ENCODE measurements at regions not wholly inside any gene's neighbourhood (a gene's known extent, or its start where the extent isn't known, plus 50 kb on each side); places are given as distances from the start of the nearest gene placed in this dataset.

DNA sequence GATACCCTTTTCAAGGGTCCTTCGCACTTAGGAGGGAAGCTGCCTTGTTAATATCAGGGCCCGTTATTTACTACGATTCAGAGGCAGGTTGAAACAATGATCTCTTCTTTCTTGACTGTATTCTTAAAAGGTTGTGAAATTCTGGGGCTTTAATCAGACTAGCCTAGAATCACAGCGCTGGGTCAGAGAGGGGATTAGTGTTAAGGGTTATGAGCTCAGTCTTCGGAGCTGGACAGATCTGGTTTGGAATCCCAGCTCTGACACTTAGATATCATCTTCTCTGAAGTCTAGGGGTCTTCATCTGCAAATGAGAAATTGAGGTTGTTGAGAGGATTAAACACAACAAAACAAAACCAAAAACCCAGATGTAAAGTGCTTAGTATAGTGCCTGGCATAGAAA is 77.4 kb downstream of the CD83 start:
- no peak for TF ChIP-seq ZNF571 (tag by site-specific recombination; IDR thresholded peaks at IDR 0.05)
- Histone ChIP-seq H3K9me3 (ENCODE audit: control insufficient read depth, insufficient read depth, low read depth, low read length) (no peaks in the 10 kb centered on the region), H3K4me1 (ENCODE audit: control insufficient read depth, insufficient read depth, low read length) (peaks cover 18% of the 10 kb centered on the region), H3K27ac (ENCODE audit: extremely low read depth, low read depth, low read length) (no peak overlapping the region), H3K36me3 (ENCODE audit: control insufficient read depth in 2 of 2, insufficient read depth in 1 of 2, low read length in 2 of 2) (no peaks in the 10 kb centered on the region), H3K4me3 (ENCODE audit: low read depth, low read length) (no peak overlapping the region)
- ChIA-PET POLR2A (no interaction called here), CTCF (interaction anchor here (0.6 kb wide), 1 partner anchor 10 kb away, joined by 3 read pairs; no protein-coding TSS in a partner anchor)

DNA sequence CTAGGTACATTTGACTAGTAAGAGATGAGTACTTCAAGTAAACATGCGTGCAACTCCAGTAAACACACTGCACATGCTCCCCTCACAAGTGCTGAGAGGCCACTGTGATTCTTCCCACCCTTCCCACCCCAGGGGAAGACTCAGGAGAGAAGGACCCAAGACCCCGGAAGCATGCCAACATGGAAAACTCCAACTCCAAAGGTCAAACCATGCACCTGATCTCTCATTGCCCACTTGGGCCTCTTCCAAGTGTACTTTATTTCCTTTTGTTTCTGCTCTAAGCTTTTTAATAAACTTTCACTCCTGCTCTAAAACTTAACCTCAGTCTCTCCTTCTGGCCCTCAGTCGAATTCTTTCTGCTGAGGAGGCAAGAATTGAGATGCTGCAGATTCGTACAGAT is 78.5 kb downstream of the CD83 start:
- H3K9me3 ChIP-seq (ENCODE audit: control insufficient read depth, insufficient read depth, low read depth, low read length) = no peaks in the 10 kb centered on the region
- POLR2A ChIA-PET = interaction anchor here (0.6 to 0.7 kb wide), 2 partner anchors 16 to 139 kb away, joined by 3 to 8 read pairs; no protein-coding TSS in a partner anchor
- no peak overlapping the region for H3K4me3 ChIP-seq (ENCODE audit: low read depth, low read length)
- TF ChIP-seq ZNF785 (tag by site-specific recombination; IDR thresholded peaks at IDR 0.05) (no peak), ZNF677 (tag by site-specific recombination; IDR thresholded peaks at IDR 0.05) (no peak), WT1 (tag by site-specific recombination; IDR thresholded peaks at IDR 0.05) (no peak), GLI2 (tag by site-specific recombination; IDR thresholded peaks at IDR 0.05; ENCODE audit: borderline replicate concordance, low read depth) (no peak), ZBTB1 (tag by site-specific recombination; IDR thresholded peaks at IDR 0.05) (no peak), ZNF549 (tag by site-specific recombination; IDR thresholded peaks at IDR 0.05) (no peak), ZNF629 (tag by site-specific recombination; IDR thresholded peaks at IDR 0.05) (no peak), ZNF776 (tag by site-specific recombination; IDR thresholded peaks at IDR 0.05; ENCODE audit: borderline replicate concordance) (no peak), HOXC10 (CRISPR knock-in tag; IDR thresholded peaks at IDR 0.05) (no peak), ZNF654 (tag by site-specific recombination; IDR thresholded peaks at IDR 0.05; ENCODE audit: low read depth) (no peak), ZNF596 (tag by site-specific recombination; IDR thresholded peaks at IDR 0.05) (no peak), KLF9 (tag by site-specific recombination; IDR thresholded peaks at IDR 0.05; ENCODE audit: low read depth) (no peak), ZBTB48 (tag by site-specific recombination; IDR thresholded peaks at IDR 0.05) (no peak), ZNF585B (tag by site-specific recombination; IDR thresholded peaks at IDR 0.05) (no peak)
- TF ChIP-seq, protein P1, sequence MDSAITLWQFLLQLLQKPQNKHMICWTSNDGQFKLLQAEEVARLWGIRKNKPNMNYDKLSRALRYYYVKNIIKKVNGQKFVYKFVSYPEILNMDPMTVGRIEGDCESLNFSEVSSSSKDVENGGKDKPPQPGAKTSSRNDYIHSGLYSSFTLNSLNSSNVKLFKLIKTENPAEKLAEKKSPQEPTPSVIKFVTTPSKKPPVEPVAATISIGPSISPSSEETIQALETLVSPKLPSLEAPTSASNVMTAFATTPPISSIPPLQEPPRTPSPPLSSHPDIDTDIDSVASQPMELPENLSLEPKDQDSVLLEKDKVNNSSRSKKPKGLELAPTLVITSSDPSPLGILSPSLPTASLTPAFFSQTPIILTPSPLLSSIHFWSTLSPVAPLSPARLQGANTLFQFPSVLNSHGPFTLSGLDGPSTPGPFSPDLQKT (IDR thresholded peaks at IDR 0.05; ENCODE audit: borderline replicate concordance, low read depth, low read length) = no peak
- CTCF ChIA-PET = interaction anchor here (0.7 kb wide), 2 partner anchors 146 to 1307 kb away, joined by 3 to 5 read pairs; no protein-coding TSS in a partner anchor
- no peaks in the 10 kb centered on the region for H3K36me3 ChIP-seq (ENCODE audit: control insufficient read depth in 2 of 2, insufficient read depth in 1 of 2, low read length in 2 of 2)
- peaks cover 9% of the 10 kb centered on the region for H3K4me1 ChIP-seq (ENCODE audit: control insufficient read depth, insufficient read depth, low read length)
- no peak overlapping the region for H3K27ac ChIP-seq (ENCODE audit: extremely low read depth, low read depth, low read length)

DNA sequence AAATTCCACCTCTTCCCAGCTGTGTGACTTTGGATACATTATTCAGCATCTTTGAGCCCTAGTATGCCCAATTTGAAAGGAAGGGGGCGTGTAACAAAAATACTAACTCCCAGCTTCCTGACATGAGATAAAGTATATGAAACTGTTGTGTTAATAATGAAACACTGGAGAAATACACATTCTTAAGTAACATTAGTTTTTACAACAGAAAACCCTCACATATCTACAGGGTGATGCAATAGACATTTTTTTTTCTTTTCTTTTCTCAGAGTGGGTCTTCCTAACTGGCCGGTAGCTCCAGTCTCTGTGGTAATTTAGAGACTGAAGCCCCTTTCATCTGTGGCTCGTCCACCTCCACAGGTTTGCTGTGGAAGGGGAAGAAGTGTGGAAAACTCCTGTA is 79.5 kb downstream of the CD83 start:
- CTCF ChIA-PET = no interaction called here
- Histone ChIP-seq H3K27ac (ENCODE audit: extremely low read depth, low read depth, low read length) (no peak overlapping the region), H3K4me3 (ENCODE audit: low read depth, low read length) (no peak overlapping the region), H3K4me1 (ENCODE audit: control insufficient read depth, insufficient read depth, low read length) (peaks cover 9% of the 10 kb centered on the region), H3K36me3 (ENCODE audit: control insufficient read depth in 2 of 2, insufficient read depth in 1 of 2, low read length in 2 of 2) (no peaks in the 10 kb centered on the region), H3K9me3 (ENCODE audit: control insufficient read depth, insufficient read depth, low read depth, low read length) (no peaks in the 10 kb centered on the region)
- POLR2A ChIA-PET = no interaction called here
- TF ChIP-seq ZNF221 (tag by site-specific recombination; IDR thresholded peaks at IDR 0.05; ENCODE audit: borderline replicate concordance) (no peak), ZNF600 (tag by site-specific recombination; IDR thresholded peaks at IDR 0.05) (no peak), ZNF654 (tag by site-specific recombination; IDR thresholded peaks at IDR 0.05; ENCODE audit: low read depth) (no peak)

DNA sequence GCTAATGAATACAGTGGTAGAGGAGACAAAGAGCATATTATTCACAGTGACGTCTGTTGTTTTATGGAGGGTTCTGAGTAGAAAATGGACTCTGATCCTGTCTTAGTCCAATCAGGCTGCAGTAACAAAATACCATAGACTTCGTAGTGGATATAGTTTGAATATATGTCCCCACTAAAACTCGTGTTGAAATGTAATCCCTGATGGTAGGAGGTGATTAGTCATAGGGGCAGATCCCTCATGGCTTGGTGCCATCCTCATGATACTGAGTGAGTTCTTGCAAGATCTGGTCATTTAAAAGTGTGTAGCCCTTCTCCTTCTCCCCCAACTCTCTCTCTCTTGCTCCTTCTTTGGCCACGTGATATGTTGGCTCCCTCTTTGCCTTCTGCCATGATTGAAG is 82.5 kb downstream of the CD83 start:
- H3K9me3 ChIP-seq (ENCODE audit: control insufficient read depth, insufficient read depth, low read depth, low read length) = no peaks in the 10 kb centered on the region
- H3K4me1 ChIP-seq (ENCODE audit: control insufficient read depth, insufficient read depth, low read length) = peaks cover 2% of the 10 kb centered on the region
- no peak overlapping the region for H3K27ac ChIP-seq (ENCODE audit: extremely low read depth, low read depth, low read length)
- H3K36me3 ChIP-seq (ENCODE audit: control insufficient read depth in 2 of 2, insufficient read depth in 1 of 2, low read length in 2 of 2) = no peaks in the 10 kb centered on the region
- ChIA-PET CTCF (interaction anchor here (0.6 to 1.2 kb wide), 2 partner anchors 10 to 1213 kb away, joined by 3 to 5 read pairs; no protein-coding TSS in a partner anchor), POLR2A (no interaction called here)
- no peak overlapping the region for H3K4me3 ChIP-seq (ENCODE audit: low read depth, low read length)
- TF ChIP-seq FEZF1 (tag by site-specific recombination; IDR thresholded peaks at IDR 0.05) = no peak
- TF ChIP-seq, protein P2, sequence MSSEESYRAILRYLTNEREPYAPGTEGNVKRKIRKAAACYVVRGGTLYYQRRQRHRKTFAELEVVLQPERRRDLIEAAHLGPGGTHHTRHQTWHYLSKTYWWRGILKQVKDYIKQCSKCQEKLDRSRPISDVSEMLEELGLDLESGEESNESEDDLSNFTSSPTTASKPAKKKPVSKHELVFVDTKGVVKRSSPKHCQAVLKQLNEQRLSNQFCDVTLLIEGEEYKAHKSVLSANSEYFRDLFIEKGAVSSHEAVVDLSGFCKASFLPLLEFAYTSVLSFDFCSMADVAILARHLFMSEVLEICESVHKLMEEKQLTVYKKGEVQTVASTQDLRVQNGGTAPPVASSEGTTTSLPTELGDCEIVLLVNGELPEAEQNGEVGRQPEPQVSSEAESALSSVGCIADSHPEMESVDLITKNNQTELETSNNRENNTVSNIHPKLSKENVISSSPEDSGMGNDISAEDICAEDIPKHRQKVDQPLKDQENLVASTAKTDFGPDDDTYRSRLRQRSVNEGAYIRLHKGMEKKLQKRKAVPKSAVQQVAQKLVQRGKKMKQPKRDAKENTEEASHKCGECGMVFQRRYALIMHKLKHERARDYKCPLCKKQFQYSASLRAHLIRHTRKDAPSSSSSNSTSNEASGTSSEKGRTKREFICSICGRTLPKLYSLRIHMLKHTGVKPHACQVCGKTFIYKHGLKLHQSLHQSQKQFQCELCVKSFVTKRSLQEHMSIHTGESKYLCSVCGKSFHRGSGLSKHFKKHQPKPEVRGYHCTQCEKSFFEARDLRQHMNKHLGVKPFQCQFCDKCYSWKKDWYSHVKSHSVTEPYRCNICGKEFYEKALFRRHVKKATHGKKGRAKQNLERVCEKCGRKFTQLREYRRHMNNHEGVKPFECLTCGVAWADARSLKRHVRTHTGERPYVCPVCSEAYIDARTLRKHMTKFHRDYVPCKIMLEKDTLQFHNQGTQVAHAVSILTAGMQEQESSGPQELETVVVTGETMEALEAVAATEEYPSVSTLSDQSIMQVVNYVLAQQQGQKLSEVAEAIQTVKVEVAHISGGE (tag by site-specific recombination; conservative IDR thresholded peaks at IDR 0.05; ENCODE audit: low read depth) = no peak
- TF ChIP-seq, protein P3, sequence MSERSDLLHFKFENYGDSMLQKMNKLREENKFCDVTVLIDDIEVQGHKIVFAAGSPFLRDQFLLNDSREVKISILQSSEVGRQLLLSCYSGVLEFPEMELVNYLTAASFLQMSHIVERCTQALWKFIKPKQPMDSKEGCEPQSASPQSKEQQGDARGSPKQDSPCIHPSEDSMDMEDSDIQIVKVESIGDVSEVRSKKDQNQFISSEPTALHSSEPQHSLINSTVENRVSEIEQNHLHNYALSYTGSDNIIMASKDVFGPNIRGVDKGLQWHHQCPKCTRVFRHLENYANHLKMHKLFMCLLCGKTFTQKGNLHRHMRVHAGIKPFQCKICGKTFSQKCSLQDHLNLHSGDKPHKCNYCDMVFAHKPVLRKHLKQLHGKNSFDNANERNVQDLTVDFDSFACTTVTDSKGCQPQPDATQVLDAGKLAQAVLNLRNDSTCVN (tag by site-specific recombination; optimal IDR thresholded peaks at IDR 0.05) = no peak
- TF ChIP-seq ZNF473 (tag by site-specific recombination; IDR thresholded peaks at IDR 0.05) = no peak
- TF ChIP-seq ZNF146 (tag by site-specific recombination; IDR thresholded peaks at IDR 0.05) = no peak
- no peak for TF ChIP-seq ZNF600 (tag by site-specific recombination; IDR thresholded peaks at IDR 0.05)
- no peak for TF ChIP-seq ZNF155 (tag by site-specific recombination; IDR thresholded peaks at IDR 0.05)
- TF ChIP-seq ZNF777 (tag by site-specific recombination; IDR thresholded peaks at IDR 0.05; ENCODE audit: borderline replicate concordance) = no peak
